ENCODE measurements at regions not wholly inside any gene's neighbourhood (a gene's known extent, or its start where the extent isn't known, plus 50 kb on each side); places are given as distances from the start of the nearest gene placed in this dataset.

DNA sequence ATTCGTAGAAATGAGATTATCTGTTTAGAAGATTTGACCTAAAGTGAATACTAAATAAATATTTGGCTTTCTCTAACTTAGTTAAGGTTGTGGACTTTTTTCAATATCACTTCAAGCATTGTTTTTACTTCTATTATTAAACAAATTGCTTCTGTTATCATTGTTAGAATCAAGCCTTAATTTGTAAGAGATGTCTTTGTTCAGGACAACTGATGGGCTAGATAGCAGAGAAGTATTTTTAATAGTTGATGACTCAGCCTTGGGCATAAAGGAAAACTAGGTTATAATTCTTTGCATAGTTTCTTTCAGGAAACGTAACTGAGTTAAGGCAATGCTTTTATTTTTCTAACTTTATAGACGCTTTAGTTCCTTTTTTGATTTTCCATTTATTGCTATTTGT, 128.8 kb upstream of the SMIM30 start:
- Mint-ChIP-seq H3K9me3 (ENCODE audit: low read depth, unreplicated experiment) (peaks cover 6% of the 10 kb centered on the region), H3K27me3 (ENCODE audit: unreplicated experiment) (no peaks in the 10 kb centered on the region), H3K36me3 (ENCODE audit: insufficient read depth, unreplicated experiment) (no peaks in the 10 kb centered on the region), H3K27ac (ENCODE audit: unreplicated experiment) (no peak overlapping the region), H3K4me3 (ENCODE audit: low read depth, unreplicated experiment) (no peak overlapping the region), H3K4me1 (ENCODE audit: low read depth, unreplicated experiment) (no peaks in the 10 kb centered on the region)
- CTCF ChIA-PET, result no interaction called here
- no TSS peak for BruUV-seq (replicated peaks)
- no peak for TF ChIP-seq CTCF (IDR thresholded peaks at IDR 0.05; ENCODE audit: unreplicated experiment)
- no peak for DNase-seq
- intact Hi-C loops (cut with micrococcal nuclease; ENCODE audit: unreplicated experiment), result no loop called here

DNA sequence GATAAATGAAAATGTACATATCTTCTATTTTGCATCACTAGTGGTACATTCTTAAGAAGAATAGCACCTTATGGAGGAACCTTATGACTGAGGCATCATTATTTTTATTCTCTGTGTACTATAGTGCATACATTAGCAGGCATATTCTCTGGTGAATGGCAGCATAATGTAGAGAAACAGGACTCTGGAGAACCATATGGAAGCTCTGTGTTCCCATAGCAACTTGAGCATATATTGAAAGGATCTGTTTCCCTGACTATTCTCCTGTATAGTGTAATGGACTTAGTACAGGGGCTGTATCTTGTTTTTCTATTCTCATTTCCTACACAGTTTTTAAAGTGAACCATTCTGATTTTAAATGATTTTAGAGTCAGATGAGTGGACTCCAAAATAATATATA, 128.4 kb upstream of the SMIM30 start:
- CTCF ChIA-PET, result no interaction called here
- BruUV-seq (replicated peaks), result no TSS peak
- intact Hi-C loops (cut with micrococcal nuclease; ENCODE audit: unreplicated experiment), result no loop called here
- no peak for DNase-seq
- H3K4me1 Mint-ChIP-seq (ENCODE audit: low read depth, unreplicated experiment), result no peaks in the 10 kb centered on the region
- H3K27me3 Mint-ChIP-seq (ENCODE audit: unreplicated experiment), result no peaks in the 10 kb centered on the region
- peaks cover 6% of the 10 kb centered on the region for H3K9me3 Mint-ChIP-seq (ENCODE audit: low read depth, unreplicated experiment)
- no peaks in the 10 kb centered on the region for H3K36me3 Mint-ChIP-seq (ENCODE audit: insufficient read depth, unreplicated experiment)
- no peak for TF ChIP-seq CTCF (IDR thresholded peaks at IDR 0.05; ENCODE audit: unreplicated experiment)
- no peak overlapping the region for H3K4me3 Mint-ChIP-seq (ENCODE audit: low read depth, unreplicated experiment)
- no peak overlapping the region for H3K27ac Mint-ChIP-seq (ENCODE audit: unreplicated experiment)

GRCh38 chr7:113232885-113233284, 114.5 kb upstream of the SMIM30 start:
- Mint-ChIP-seq H3K36me3 (ENCODE audit: insufficient read depth, unreplicated experiment) (no peaks in the 10 kb centered on the region), H3K4me1 (ENCODE audit: low read depth, unreplicated experiment) (no peaks in the 10 kb centered on the region), H3K9me3 (ENCODE audit: low read depth, unreplicated experiment) (peaks cover 15% of the 10 kb centered on the region), H3K4me3 (ENCODE audit: low read depth, unreplicated experiment) (no peak overlapping the region), H3K27ac (ENCODE audit: unreplicated experiment) (no peak overlapping the region), H3K27me3 (ENCODE audit: unreplicated experiment) (no peaks in the 10 kb centered on the region)
- TF ChIP-seq CTCF (IDR thresholded peaks at IDR 0.05; ENCODE audit: unreplicated experiment), result no peak
- intact Hi-C loops (cut with micrococcal nuclease; ENCODE audit: unreplicated experiment), result no loop called here
- CTCF ChIA-PET, result no interaction called here
- no TSS peak for BruUV-seq (replicated peaks)
- no peak for DNase-seq

DNA sequence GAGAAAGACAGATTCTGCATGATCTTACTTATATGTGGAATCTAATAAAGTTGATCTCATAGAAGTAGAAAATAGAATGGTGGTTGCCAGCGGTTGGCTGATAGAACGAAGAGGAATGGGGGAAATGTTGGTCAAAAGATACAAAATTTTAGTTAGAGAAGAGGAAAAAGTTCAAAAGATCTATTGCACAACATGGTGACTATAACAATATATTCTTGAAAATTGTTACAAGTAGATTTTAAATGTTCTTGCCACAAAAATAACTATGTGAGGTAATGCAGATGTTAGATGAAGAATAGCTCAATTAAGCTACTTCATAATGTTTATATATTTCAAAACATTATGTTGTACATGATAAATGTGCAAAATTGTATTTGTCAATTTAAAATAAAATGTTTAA, 112.3 kb upstream of the SMIM30 start:
- BruUV-seq (replicated peaks), result no TSS peak
- Mint-ChIP-seq H3K9me3 (ENCODE audit: low read depth, unreplicated experiment) (peaks cover 8% of the 10 kb centered on the region), H3K4me3 (ENCODE audit: low read depth, unreplicated experiment) (no peak overlapping the region), H3K27ac (ENCODE audit: unreplicated experiment) (no peak overlapping the region), H3K36me3 (ENCODE audit: insufficient read depth, unreplicated experiment) (no peaks in the 10 kb centered on the region), H3K4me1 (ENCODE audit: low read depth, unreplicated experiment) (no peaks in the 10 kb centered on the region), H3K27me3 (ENCODE audit: unreplicated experiment) (no peaks in the 10 kb centered on the region)
- intact Hi-C loops (cut with micrococcal nuclease; ENCODE audit: unreplicated experiment), result no loop called here
- no peak for TF ChIP-seq CTCF (IDR thresholded peaks at IDR 0.05; ENCODE audit: unreplicated experiment)
- CTCF ChIA-PET, result no interaction called here
- DNase-seq, result no peak

- TF ChIP-seq CTCF (IDR thresholded peaks at IDR 0.05; ENCODE audit: unreplicated experiment), result no peak
- no TSS peak for BruUV-seq (replicated peaks)
- CTCF ChIA-PET, result no interaction called here
- Mint-ChIP-seq H3K4me1 (ENCODE audit: low read depth, unreplicated experiment) (no peaks in the 10 kb centered on the region), H3K27ac (ENCODE audit: unreplicated experiment) (no peak overlapping the region), H3K27me3 (ENCODE audit: unreplicated experiment) (no peaks in the 10 kb centered on the region), H3K36me3 (ENCODE audit: insufficient read depth, unreplicated experiment) (no peaks in the 10 kb centered on the region), H3K4me3 (ENCODE audit: low read depth, unreplicated experiment) (no peak overlapping the region), H3K9me3 (ENCODE audit: low read depth, unreplicated experiment) (no peaks in the 10 kb centered on the region)
- DNase-seq, result no peak
- intact Hi-C loops (cut with micrococcal nuclease; ENCODE audit: unreplicated experiment), result no loop called here
Observed at GRCh38 chr7:113217314-113217713, 99.0 kb upstream of the SMIM30 start.

All from Calu3 (cell line).